NCI-H2029 (cell line): ENCODE measurements at regions not wholly inside any gene's neighbourhood (a gene's known extent, or its start where the extent isn't known, plus 50 kb on each side); places are given as distances from the start of the nearest gene placed in this dataset.

Experiments
- DNase-seq: peaks from one replicate; lab custom pipeline; 2025; lab: John Stamatoyannopoulos, UW

DNA sequence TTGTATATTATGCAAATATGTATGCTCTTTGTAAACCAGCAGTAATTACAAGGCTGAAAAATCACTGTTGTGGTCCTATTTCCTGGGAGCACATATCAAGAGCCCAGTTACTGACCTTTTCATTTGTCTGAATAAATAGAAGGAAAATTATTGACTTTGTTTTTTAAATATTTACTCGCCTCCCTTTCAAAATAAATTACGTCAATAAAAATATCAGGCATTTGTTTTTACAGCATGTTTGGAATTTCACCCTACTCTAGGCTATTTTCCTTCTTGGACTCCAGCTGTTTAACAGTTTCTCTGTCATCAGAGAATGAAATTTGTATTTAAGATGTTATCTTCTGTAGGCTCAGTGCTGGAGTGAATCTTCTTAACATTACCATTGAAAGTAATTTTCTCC is 59.9 kb upstream of the LRATD1 start:
- no peak for DNase-seq

DNA sequence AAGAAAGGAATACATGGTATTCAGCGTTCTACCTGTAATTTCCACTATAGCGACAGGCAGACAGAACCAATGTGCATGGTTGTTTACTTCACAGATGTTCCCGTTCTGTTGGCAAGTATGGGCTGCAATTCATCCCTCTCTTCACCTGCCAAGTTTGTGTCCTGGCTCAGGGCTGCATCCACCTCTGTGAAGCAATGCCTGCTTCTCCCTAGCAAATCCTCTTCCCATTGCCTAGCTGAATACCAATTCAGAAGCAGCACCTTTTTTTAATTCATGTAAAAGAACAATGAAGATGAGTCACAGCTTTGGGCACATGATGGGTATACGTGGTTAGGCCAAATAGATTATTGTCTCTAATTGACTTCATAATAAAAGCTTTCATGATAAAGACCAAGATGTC is 54.7 kb upstream of the LRATD1 start:
- DNase-seq, result no peak
